KOPT-K1 (cell line): ENCODE measurements at regions not wholly inside any gene's neighbourhood (a gene's known extent, or its start where the extent isn't known, plus 50 kb on each side); places are given as distances from the start of the nearest gene placed in this dataset.
"Not testable (repeated sequence)": the region's sequence is repeated elsewhere in the genome, so short reads cannot be mapped to it uniquely, and the experiment has no call there.

Experiments used
- H3K27ac ChIP-seq: fragments of 200-600 bp; sonication (generic); 2 replicates; pipeline ENCODE4 v1.5.1; 2016; ENCODE audit warnings: antibody characterized with exemption, mild to moderate bottlenecking, low read depth, low read length; ENCODE audit not compliant: poor library complexity, severe bottlenecking
- H3K36me3 ChIP-seq: fragments of 200-600 bp; sonication (generic); 2 replicates; pipeline ENCODE4 v1.5.1; 2017; ENCODE audit warnings: antibody characterized with exemption, mild to moderate bottlenecking, low read length, moderate library complexity; ENCODE audit not compliant: insufficient read depth
- H3K9me3 ChIP-seq: fragments of 200-600 bp; sonication (generic); 2 replicates; pipeline ENCODE4 v1.5.1; 2017; ENCODE audit warnings: antibody characterized with exemption, low read length, mild to moderate bottlenecking; ENCODE audit not compliant: insufficient read depth, poor library complexity, severe bottlenecking

DNA sequence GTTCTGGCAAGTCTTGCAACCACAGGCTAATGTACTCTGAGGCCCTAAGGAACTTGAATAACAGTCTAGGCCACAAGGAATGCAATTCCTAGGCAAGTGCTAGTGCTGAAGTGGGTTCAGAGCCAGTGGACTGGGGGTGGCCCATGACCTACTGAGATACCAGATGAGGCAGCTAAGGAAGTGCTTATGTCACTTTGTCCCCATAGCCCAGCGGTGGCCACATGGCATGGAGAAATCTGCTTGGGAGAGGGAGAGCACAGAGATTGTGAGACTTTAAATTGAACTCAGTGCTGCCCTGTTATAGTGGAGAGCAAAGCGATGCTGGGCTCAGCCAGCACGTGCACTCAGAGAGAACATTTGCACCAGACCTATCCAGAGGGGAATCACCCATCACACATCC is 629.5 kb downstream of the JRKL start:
- Histone ChIP-seq H3K36me3 (no peaks in the 10 kb centered on the region), H3K9me3 (no peaks in the 10 kb centered on the region), H3K27ac (no peak overlapping the region)

DNA sequence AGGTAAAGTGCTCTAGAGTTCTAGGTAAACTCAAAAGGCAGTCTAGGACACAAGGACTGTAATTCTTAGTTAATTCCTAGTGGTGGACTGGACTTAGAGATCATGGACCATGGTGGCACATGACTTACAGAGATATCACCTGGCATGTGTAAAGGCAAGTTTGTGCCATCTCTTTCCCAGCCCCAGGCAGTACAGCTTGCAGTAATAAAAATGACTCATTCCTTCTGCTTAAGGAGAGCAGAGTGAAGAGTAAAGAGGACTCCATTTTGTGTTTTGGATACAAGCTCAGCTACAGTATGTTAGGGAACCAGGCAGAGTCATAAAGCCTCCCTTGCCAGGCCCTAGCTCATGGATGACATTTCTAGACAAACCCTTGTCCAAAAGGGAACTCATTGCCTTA is 629.9 kb downstream of the JRKL start:
- no peak overlapping the region for H3K27ac ChIP-seq
- no peaks in the 10 kb centered on the region for H3K9me3 ChIP-seq
- H3K36me3 ChIP-seq = no peaks in the 10 kb centered on the region

DNA sequence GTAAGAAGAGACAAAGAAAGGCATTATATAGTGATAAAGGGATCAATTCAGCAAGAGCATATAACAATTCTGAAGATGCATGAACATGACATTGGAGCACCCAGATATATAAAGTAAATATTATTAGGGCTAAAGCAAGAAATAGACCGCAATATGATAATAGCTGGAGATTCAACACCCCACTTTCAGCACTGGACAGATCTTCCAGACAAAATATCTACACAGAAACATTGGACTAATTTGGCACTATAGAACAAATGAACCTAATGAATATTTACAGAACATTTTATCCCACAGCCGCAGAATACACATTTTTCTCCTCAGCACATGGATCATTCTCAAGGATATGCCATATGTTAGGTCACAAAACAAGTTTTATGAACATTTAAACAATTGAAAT is 633.1 kb downstream of the JRKL start:
- H3K9me3 ChIP-seq = no peaks in the 10 kb centered on the region
- no peaks in the 10 kb centered on the region for H3K36me3 ChIP-seq
- H3K27ac ChIP-seq = no peak overlapping the region

DNA sequence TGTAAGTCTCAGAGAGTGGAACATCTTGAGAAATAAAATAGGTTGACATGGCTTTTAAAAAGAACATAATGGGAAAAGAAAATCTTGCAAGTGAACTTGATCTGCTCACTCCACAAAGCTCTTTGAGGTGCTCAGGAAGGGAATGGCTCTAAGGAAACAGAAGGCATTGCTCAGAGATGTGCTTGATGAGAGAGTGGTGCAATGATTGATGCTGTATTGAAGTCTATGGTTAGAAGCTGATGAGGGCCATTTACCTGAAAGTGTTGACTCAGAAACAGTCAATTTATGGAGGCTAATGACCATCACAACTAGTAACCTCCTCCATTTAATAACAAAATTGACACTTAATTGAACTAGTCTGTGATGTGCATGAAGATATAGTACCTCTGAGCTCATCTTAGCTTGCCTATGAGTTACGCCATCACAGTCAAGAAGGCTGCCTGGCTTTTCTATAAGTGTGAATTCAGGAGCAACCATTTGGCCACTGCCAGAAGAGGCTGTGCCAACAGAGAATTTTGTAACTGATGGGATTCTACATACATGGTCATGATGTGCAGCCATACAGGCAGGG is 639.1 kb downstream of the JRKL start:
- no peaks in the 10 kb centered on the region for H3K36me3 ChIP-seq
- no peak overlapping the region for H3K27ac ChIP-seq
- no peaks in the 10 kb centered on the region for H3K9me3 ChIP-seq

DNA sequence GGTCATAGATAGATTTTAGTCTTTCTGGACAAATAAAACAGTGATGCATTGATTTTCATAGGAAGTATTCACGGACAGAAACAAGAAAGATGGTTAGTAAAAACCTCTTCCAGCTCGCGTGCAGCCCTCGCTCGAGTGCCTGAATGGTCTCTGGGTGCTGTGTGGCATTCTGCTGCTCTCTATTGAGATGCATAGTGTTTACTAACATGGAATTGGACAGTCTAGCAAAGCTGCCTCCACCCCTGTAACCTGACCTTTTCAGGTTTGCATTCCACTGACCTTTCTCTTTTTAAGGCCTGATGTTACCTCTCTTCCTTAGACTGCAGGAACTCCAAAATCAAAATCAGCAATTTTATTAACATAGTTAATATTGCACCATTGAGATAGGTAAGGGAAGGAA is 643.4 kb downstream of the JRKL start:
- no peaks in the 10 kb centered on the region for H3K36me3 ChIP-seq
- no peak overlapping the region for H3K27ac ChIP-seq
- no peaks in the 10 kb centered on the region for H3K9me3 ChIP-seq

DNA sequence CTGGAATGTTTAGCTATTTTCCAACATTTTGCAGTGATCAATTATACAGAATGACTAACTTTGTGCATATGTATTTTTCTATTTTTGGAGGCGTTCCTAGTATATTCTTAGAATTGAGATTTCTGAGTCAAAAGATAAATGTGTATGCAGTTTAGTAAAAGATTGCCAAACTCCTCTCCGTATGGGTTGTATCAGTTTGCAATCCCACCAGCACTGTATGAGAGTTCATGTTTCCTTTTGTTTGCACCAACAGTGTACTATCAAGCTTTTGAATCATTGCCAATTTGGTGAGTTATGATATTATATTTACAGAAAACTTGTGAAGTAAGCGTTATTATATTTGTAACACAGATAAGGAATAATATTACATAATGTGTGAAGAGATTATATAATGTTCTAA is 658.7 kb downstream of the JRKL start:
- Histone ChIP-seq H3K27ac (no peak overlapping the region), H3K36me3 (no peaks in the 10 kb centered on the region), H3K9me3 (no peaks in the 10 kb centered on the region)

DNA sequence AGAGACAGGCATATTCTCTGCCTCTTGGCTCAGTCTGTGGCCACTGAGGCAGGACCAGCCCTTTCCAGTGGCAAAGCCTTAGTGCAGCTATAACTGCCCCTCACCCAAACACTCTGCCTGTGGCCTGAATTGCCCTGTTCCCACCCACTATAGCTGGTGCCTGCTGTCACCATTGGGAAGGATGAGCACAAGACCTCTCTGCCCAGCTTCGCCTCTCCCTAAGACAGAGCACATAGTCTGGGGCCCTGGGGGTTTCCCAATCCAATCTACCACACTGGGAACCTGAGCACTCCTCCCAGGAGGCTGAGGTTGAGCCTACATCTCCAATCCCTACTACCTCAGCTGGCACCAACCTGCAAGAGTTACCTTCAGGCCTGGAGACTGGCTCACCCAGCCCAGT is 670.4 kb downstream of the JRKL start:
- Histone ChIP-seq H3K27ac (no peak overlapping the region), H3K9me3 (no peaks in the 10 kb centered on the region), H3K36me3 (no peaks in the 10 kb centered on the region)

DNA sequence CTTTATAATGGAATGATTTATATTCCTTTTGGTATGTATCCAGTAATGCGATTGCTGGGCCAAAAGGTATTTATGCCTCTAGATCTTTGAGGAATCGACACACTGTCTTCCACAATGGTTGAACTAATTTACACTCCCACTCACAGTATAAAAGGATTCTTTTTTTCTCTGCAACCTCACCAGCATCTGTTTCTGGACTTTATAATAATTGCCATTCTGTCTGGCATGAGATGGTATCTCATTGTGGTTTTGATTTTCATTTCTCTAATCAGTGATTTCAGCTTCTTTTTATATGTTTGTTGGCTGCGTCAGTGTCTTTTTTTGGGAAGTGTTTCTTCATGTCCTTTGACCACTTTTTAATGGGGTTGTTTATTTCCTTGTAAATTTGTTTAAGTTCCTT is 679.3 kb downstream of the JRKL start:
- Histone ChIP-seq H3K9me3 (no peaks in the 10 kb centered on the region), H3K27ac (no peak overlapping the region), H3K36me3 (no peaks in the 10 kb centered on the region)

DNA sequence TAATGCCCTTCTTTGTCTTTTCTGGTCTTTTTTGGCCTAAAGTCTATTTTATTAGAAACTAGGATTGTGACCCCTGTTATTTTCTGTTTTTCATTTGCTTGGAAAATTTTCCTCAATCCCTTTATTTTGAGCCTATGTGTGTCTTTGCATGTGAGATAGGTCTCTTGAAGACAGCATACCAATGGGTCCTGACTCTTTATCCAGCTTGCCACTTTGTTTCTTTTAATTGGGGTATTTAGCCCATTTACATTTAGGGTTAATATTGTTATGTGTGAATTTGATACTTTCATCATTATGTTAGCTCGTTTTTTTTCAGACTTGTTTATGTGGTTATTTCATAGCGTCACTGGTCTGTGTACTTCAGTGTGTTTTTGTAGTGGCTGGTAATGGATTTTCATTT is 682.6 kb downstream of the JRKL start:
- no peaks in the 10 kb centered on the region for H3K36me3 ChIP-seq
- no peaks in the 10 kb centered on the region for H3K9me3 ChIP-seq
- no peak overlapping the region for H3K27ac ChIP-seq

DNA sequence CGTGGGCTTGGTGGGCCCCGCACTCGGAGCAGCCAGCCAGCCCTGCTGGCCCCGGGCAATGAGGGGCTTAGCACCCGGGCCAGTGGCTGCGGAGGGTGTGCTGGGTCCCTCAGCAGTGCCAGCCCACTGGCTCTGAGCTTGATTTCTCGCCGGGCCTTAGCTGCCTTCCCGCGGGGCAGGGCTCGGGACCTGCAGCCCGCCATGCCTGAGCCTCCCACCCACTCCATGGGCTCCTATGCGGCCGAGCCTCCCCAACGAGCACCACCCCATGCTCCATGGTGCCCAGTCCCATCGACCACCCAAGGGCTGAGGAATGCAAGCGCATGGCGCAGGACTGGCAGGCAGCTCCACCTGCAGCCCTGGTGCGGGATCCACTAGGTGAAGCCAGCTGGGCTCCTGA is 686.9 kb downstream of the JRKL start:
- not testable (repeated sequence) for H3K9me3 ChIP-seq, H3K27ac ChIP-seq, H3K36me3 ChIP-seq

DNA sequence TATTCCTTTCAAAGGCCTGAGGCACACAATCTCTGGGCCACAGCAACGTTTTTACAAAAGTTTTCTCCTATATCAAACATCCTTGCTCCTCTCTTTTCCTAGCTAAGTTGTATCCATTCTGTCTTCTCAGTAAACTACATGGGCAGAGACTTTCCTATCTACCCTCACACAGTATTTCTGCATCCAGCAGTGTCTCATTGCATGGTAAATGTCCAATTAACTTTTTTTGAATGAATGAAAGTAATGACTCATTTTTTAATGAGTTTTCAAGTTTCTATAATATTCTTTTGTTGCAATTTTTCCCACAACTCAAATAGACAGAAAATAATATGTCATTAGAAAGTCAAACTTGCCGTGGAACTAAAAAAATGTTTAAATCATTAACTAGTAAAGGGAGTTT is 688.6 kb downstream of the JRKL start:
- Histone ChIP-seq H3K9me3 (no peaks in the 10 kb centered on the region), H3K36me3 (no peaks in the 10 kb centered on the region), H3K27ac (no peak overlapping the region)

DNA sequence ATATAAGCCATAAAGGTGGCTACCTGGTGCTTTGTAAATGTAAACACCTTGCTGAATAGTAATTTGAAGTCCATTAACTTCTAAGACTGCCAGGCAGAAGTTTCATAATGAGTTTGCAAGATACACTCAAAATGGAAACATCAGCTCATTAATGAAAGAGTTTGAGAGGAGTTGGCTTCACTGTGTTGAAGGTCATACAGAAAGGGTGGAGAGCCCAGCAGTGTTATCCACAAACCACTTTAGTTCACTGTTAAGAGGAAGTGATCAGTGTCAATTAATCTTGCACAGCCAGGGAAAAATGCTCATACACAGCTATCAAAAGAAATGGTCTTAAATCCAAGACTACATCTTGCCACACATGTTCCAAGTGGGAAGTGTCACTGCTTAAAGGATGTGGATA is 689.4 kb downstream of the JRKL start:
- Histone ChIP-seq H3K9me3 (no peaks in the 10 kb centered on the region), H3K27ac (no peak overlapping the region), H3K36me3 (no peaks in the 10 kb centered on the region)

DNA sequence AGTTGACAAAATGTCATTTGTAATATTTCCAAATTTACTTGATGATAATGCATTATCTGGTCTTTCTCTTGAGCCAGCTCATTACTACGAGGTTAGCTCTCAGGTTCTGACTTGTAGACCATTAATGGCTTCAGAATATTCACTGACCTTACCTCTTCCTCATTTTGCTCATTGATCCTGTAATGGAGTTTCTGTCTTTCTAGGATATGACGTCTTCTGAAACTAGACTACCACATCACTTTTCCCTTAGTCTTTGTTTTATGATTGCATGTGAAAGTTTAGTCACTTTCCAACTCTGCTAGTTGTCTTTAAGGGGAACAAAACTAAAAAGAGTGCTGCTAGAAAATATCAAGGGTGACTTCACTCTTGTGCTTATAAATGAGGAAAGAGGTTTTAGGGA is 697.6 kb downstream of the JRKL start:
- no peaks in the 10 kb centered on the region for H3K36me3 ChIP-seq
- H3K27ac ChIP-seq = no peak overlapping the region
- no peaks in the 10 kb centered on the region for H3K9me3 ChIP-seq

DNA sequence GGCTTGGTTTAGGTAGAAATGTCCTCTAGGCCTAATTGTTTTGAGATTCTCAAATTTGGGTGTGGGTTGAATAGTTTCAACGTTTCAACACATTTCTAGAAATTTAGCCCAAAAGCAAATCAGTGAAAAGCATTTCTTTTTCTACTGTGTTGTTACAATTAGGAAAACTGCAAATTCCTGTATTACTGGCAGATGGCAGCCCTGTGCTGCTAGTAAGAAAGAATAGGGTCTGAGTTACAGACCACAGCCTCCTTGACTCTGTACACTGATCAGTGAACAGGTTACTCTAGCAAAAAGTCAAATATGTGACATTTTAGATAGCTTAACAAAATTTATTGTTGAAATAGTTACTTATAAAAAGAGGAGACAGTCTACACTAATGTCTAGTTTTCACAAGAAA is 703.0 kb downstream of the JRKL start:
- Histone ChIP-seq H3K27ac (no peak overlapping the region), H3K36me3 (no peaks in the 10 kb centered on the region), H3K9me3 (no peaks in the 10 kb centered on the region)

DNA sequence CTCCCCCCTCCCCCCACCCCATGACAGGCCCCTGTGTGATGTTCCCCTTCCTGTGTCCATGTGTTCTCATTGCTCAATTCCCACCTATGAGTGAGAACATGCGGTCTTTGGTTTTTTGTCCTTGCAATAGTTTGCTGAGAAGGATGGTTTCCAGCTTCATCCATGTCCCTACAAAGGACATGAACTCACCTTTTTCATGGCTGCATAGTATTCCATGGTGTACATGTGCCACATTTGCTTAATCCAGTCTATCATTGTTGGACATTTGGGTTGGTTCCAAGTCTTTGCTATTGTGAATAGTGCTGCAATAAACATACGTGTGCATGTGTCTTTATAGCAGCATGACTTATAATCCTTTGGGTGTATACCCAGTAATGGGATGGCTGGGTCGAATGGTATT is 712.4 kb downstream of the JRKL start:
- H3K27ac ChIP-seq, H3K36me3 ChIP-seq, H3K9me3 ChIP-seq: not testable (repeated sequence)

DNA sequence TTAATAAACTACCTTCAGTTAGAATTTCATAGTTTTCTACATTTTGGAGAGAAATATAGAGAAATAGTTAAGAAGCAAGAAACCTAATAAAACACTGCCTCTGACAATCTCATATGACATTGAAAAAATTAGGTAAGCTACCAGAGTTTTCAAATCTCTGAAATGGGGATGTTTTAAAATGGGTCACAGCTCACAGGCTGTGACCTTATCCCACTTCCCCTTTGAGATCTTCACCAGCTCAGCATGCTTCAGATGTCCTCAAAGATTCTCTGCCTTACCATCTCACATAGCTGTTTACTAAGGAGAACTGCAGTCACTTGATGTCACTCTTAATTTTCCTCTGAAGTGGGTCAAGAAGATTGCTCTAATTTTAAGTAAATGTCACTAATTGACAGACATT is 717.8 kb downstream of the JRKL start:
- no peaks in the 10 kb centered on the region for H3K9me3 ChIP-seq
- no peak overlapping the region for H3K27ac ChIP-seq
- no peaks in the 10 kb centered on the region for H3K36me3 ChIP-seq

DNA sequence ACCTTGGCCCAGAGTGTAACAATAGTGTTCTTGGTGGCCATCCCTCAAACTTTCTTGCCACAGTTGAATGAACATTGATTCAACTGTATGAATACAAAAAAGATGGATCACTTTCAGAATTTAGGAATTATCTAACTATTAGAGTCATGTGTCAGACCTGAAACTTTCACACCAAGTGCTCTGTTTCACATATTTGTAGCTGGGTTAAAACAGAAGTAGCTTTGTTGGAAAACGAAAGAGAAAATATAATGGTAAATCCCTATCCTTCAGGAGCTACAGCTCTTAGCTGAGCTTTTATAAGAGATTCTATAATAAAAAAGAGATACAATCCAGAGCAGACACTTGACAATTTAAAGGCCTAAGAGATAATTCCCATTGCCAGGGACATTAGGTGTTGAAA is 719.3 kb downstream of the JRKL start:
- H3K9me3 ChIP-seq = no peaks in the 10 kb centered on the region
- no peaks in the 10 kb centered on the region for H3K36me3 ChIP-seq
- no peak overlapping the region for H3K27ac ChIP-seq
